Endothelial cell of umbilical vein (primary cell): ENCODE measurements at regions not wholly inside any gene's neighbourhood (a gene's known extent, or its start where the extent isn't known, plus 50 kb on each side); places are given as distances from the start of the nearest gene placed in this dataset.

Experiments
- BruUV-seq: library from RNA; stranded (reverse); fragments of 400-500 nt; replicated peaks from 2 replicates; lab custom pipeline; 2021; lab: Mats Ljungman, UMichigan
- CTCF ChIA-PET: fragments of 300-600, 350-600 bp; sonication (Branson Sonifier 250); formaldehyde crosslinking; loops from one replicate; lab custom pipeline; 2021; ENCODE audit warnings: antibody characterized with exemption, inconsistent platforms; lab: Charles Lee
- POLR2A ChIA-PET: fragments of 300-600, 350-600 bp; sonication (Branson Sonifier 250); formaldehyde crosslinking; loops from one replicate; lab custom pipeline; 2021; ENCODE audit warnings: antibody characterized with exemption, inconsistent platforms; lab: Charles Lee
- DNase-seq: peaks from one replicate; pipeline ENCODE4 v3.0.0-alpha.2; 2011; ENCODE audit warnings: low read depth, low spot score
- FAIRE-seq: peaks from 2 replicates; lab custom pipeline; 2011; peaks lifted over from hg19 to GRCh38; lab: Jason Lieb, UNC
- H2AFZ ChIP-seq: 2 replicates; pipeline ENCODE4 v1.6.0; 2012; ENCODE audit warnings: low read depth, low read length, control low read depth, inconsistent platforms
- H3K27ac ChIP-seq: 2 replicates; pipeline ENCODE4 v1.5.1; 2011; ENCODE audit warnings: low read depth, mild to moderate bottlenecking, control low read depth, low read length, moderate library complexity; ENCODE audit not compliant: insufficient read depth
- H3K27me3 ChIP-seq, 2 experiments: 2 replicates each; pipeline versions ENCODE4 v1.6.0 to v1.6.1; 2011; ENCODE audit warnings: low read length in 2 of 2, mixed read lengths in 1 of 2; ENCODE audit not compliant: control insufficient read depth in 2 of 2, insufficient read depth in 2 of 2
- H3K36me3 ChIP-seq, 2 experiments: 2 replicates in 1 of 2; 3 replicates in 1 of 2; pipeline ENCODE4 v1.5.1; 2011; ENCODE audit warnings: low read length in 2 of 2, mild to moderate bottlenecking in 1 of 2, moderate library complexity in 1 of 2; ENCODE audit not compliant: control insufficient read depth in 2 of 2, insufficient read depth in 2 of 2; ENCODE audit errors: extremely low read depth in 1 of 2
- H3K4me1 ChIP-seq: 3 replicates; pipeline ENCODE4 v1.5.1; 2011; ENCODE audit warnings: mild to moderate bottlenecking, low read length; ENCODE audit not compliant: control insufficient read depth, insufficient read depth; ENCODE audit errors: extremely low read depth
- H3K4me2 ChIP-seq: 2 replicates; pipeline ENCODE4 v1.6.1; 2011; ENCODE audit warnings: low read length, control low read depth, mixed read lengths; ENCODE audit not compliant: insufficient read depth
- H3K4me3 ChIP-seq, 3 experiments: fragments of 200-600 bp in 1 of 3; sonication (generic), shearing (Covaris generic) in 1 of 3; replicated peaks in 1 of 3; 2 replicates each; pipeline ENCODE4 v1.5.1; 2011 to 2016; ENCODE audit warnings: control low read depth in 3 of 3, low read length in 3 of 3, mild to moderate bottlenecking in 2 of 3, inconsistent platforms in 1 of 3, low read depth in 1 of 3, moderate library complexity in 1 of 3; ENCODE audit not compliant: insufficient read depth in 1 of 3
- H3K79me2 ChIP-seq: 2 replicates; pipeline ENCODE4 v1.6.0; 2012; ENCODE audit warnings: low read length, inconsistent platforms; ENCODE audit not compliant: control insufficient read depth, insufficient read depth
- H3K9ac ChIP-seq: replicated peaks from 2 replicates; pipeline ENCODE3; 2011; ENCODE audit warnings: low read length, control low read depth; ENCODE audit not compliant: insufficient read depth; ENCODE audit errors: extremely low read depth
- H3K9me1 ChIP-seq: replicated peaks from 3 replicates; pipeline ENCODE4 v1.6.0; 2011; ENCODE audit warnings: mild to moderate bottlenecking, low read length; ENCODE audit not compliant: control insufficient read depth, insufficient read depth; ENCODE audit errors: extremely low read depth
- H3K9me3 ChIP-seq: replicated peaks from 2 replicates; pipeline ENCODE4 v1.5.1; 2012; ENCODE audit warnings: low read length, inconsistent platforms; ENCODE audit not compliant: control insufficient read depth, insufficient read depth
- H4K20me1 ChIP-seq: replicated peaks from 2 replicates; pipeline ENCODE3; 2011; ENCODE audit warnings: mild to moderate bottlenecking, low read length; ENCODE audit not compliant: control insufficient read depth, insufficient read depth; ENCODE audit errors: extremely low read depth
- EZH2 ChIP-seq: IDR thresholded peaks from 2 replicates; pipeline ENCODE4 v1.6.1; 2012; ENCODE audit warnings: borderline replicate concordance, low read depth, mild to moderate bottlenecking, moderate library complexity, low read length, inconsistent platforms; ENCODE audit not compliant: severe bottlenecking
- FOS ChIP-seq: IDR thresholded peaks from 2 replicates; pipeline ENCODE4 v1.6.1; 2011; ENCODE audit warnings: mild to moderate bottlenecking, low read length, moderate library complexity, borderline replicate concordance; ENCODE audit not compliant: insufficient read depth
- GATA2 ChIP-seq: IDR thresholded peaks from 2 replicates; pipeline ENCODE4 v1.7.0; 2011; ENCODE audit warnings: low read depth, mild to moderate bottlenecking, moderate library complexity, mixed read lengths, low read length; ENCODE audit not compliant: insufficient read length, insufficient read depth
- JUN ChIP-seq: IDR thresholded peaks from 2 replicates; pipeline ENCODE4 v1.6.1; 2011; ENCODE audit warnings: borderline replicate concordance, low read depth; ENCODE audit not compliant: insufficient read length, insufficient read depth
- MYC ChIP-seq: IDR thresholded peaks from one replicate; pipeline ENCODE4 v1.6.1; 2011; ENCODE audit warnings: mild to moderate bottlenecking, low read depth, low read length
- POLR2A ChIP-seq: IDR thresholded peaks from 2 replicates; pipeline ENCODE4 v1.6.1; 2012; ENCODE audit warnings: low read depth, mild to moderate bottlenecking, control low read depth, low read length
- POLR2AphosphoS5 ChIP-seq: IDR thresholded peaks from 2 replicates; pipeline ENCODE4 v1.6.1; 2012; ENCODE audit warnings: low read depth, mild to moderate bottlenecking, control low read depth, low read length, moderate library complexity; ENCODE audit not compliant: insufficient read depth
- dilution Hi-C: fragments of 300-500 bp; cut with MboI; formaldehyde crosslinking; loops from one replicate; pipeline ENCODE4 v1.15.0; 2019; ENCODE audit warnings: low sequenced_read_pairs; ENCODE audit not compliant: extremely low pct_ligation_motif_present
- intact Hi-C: fragments of 100-400 bp; cut with micrococcal nuclease; formaldehyde crosslinking; loops from one replicate; pipeline ENCODE4 v1.10.0; 2022
- TF ChIP-seq, protein P1 (sequence below): IDR thresholded peaks from 2 replicates; pipeline ENCODE4 v1.6.1; 2011; ENCODE audit not compliant: insufficient read depth, insufficient read length
- TF ChIP-seq, protein P2 (sequence below), 2 donors: IDR thresholded peaks; 1 replicate in 1 of 2; 2 replicates in 1 of 2; pipeline ENCODE4 v1.5.1; 2011; ENCODE audit warnings: low read length in 2 of 2, mild to moderate bottlenecking in 2 of 2, moderate library complexity in 2 of 2, control low read depth in 1 of 2, inconsistent platforms in 1 of 2, low read depth in 1 of 2; ENCODE audit not compliant: insufficient read depth in 1 of 2; ENCODE audit errors: extremely low read depth in 1 of 2

DNA sequence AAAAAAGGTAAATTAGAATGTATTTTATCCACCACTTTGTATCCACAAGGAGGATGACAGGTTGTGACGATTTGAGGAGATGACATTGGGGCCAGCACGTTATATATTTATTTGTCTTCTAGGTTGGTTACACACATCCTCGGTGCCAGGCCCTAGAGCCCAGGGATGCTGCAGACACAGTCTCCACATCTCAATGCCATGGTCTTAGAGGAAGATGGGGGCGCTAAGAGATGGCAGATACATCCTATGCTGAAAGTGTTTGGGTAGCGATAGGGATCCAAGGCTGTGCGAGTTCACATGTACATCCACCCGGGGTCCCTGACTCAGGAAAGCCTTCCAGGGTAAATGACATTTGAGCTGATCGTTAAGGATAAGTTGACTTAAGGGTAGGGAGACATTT, 193.1 kb upstream of the GSC start:
- no peaks in the 10 kb centered on the region for H4K20me1 ChIP-seq
- DNase-seq = no peak
- H2AFZ ChIP-seq = no peak overlapping the region
- CTCF ChIA-PET = no interaction called here
- H3K9ac ChIP-seq = no peak overlapping the region
- no peaks in the 10 kb centered on the region for H3K79me2 ChIP-seq
- H3K4me1 ChIP-seq = no peaks in the 10 kb centered on the region
- intact Hi-C loops = no loop called here
- POLR2A ChIA-PET = no interaction called here
- FAIRE-seq = no peak
- H3K9me1 ChIP-seq = no peaks in the 10 kb centered on the region
- H3K4me2 ChIP-seq = no peak overlapping the region
- no peak overlapping the region for H3K27ac ChIP-seq
- H3K4me3 ChIP-seq = no peak overlapping the region
- no TSS peak for BruUV-seq
- H3K9me3 ChIP-seq = no peaks in the 10 kb centered on the region
- no peaks in the 10 kb centered on the region for H3K36me3 ChIP-seq
- dilution Hi-C loops = no loop called here
- TF ChIP-seq, protein P1, sequence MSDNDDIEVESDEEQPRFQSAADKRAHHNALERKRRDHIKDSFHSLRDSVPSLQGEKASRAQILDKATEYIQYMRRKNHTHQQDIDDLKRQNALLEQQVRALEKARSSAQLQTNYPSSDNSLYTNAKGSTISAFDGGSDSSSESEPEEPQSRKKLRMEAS = no peak
- TF ChIP-seq MYC (no peak), EZH2 (no peak), JUN (no peak), POLR2AphosphoS5 (no peak), POLR2A (no peak), GATA2 (no peak), FOS (no peak)
- TF ChIP-seq, protein P2, sequence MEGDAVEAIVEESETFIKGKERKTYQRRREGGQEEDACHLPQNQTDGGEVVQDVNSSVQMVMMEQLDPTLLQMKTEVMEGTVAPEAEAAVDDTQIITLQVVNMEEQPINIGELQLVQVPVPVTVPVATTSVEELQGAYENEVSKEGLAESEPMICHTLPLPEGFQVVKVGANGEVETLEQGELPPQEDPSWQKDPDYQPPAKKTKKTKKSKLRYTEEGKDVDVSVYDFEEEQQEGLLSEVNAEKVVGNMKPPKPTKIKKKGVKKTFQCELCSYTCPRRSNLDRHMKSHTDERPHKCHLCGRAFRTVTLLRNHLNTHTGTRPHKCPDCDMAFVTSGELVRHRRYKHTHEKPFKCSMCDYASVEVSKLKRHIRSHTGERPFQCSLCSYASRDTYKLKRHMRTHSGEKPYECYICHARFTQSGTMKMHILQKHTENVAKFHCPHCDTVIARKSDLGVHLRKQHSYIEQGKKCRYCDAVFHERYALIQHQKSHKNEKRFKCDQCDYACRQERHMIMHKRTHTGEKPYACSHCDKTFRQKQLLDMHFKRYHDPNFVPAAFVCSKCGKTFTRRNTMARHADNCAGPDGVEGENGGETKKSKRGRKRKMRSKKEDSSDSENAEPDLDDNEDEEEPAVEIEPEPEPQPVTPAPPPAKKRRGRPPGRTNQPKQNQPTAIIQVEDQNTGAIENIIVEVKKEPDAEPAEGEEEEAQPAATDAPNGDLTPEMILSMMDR (IDR thresholded peaks at IDR 0.05; ENCODE audit: extremely low read depth in 1 of 2, insufficient read depth in 1 of 2, low read depth in 1 of 2, low read length in 2 of 2) = no peak
- H3K27me3 ChIP-seq = no peaks in the 10 kb centered on the region
